Activated CD8-positive, alpha-beta T cell treated with anti-CD3 and anti-CD28 coated beads for 36 hours (primary cell): ENCODE measurements at regions not wholly inside any gene's neighbourhood (a gene's known extent, or its start where the extent isn't known, plus 50 kb on each side); places are given as distances from the start of the nearest gene placed in this dataset.

ENCODE experiments used
- ATAC-seq: fragments of 200-7000 bp; cut with Tn5 transposase; one replicate; pipeline ENCODE4 v1.10.0; 2021; ENCODE audit warnings: mild to moderate bottlenecking, moderate library complexity
- CTCF ChIA-PET: fragments of 350-600 bp; sonication (Branson Sonifier 250); formaldehyde crosslinking; loops from one replicate; lab custom pipeline; 2021; ENCODE audit warnings: antibody characterized with exemption; lab: Charles Lee
- POLR2A ChIA-PET: fragments of 350-600 bp; sonication (Branson Sonifier 250); formaldehyde crosslinking; loops from one replicate; lab custom pipeline; 2021; ENCODE audit warnings: antibody characterized with exemption; lab: Charles Lee
- DNase-seq: peaks from one replicate; pipeline ENCODE4 v3.0.0-alpha.2; 2020
- H3K27ac Mint-ChIP-seq: one replicate; pipeline ENCODE4 v1.8.0; 2021; ENCODE audit warnings: mild to moderate bottlenecking, mixed read lengths
- H3K27me3 Mint-ChIP-seq: one replicate; pipeline ENCODE4 v1.8.0; 2021; ENCODE audit warnings: mixed read lengths
- H3K36me3 Mint-ChIP-seq: one replicate; pipeline ENCODE4 v1.8.0; 2021; ENCODE audit warnings: low read depth, mixed read lengths
- H3K4me1 Mint-ChIP-seq: one replicate; pipeline ENCODE4 v1.8.0; 2021; ENCODE audit warnings: low read depth, mixed read lengths
- H3K4me3 Mint-ChIP-seq: one replicate; pipeline ENCODE4 v1.8.0; 2021; ENCODE audit warnings: mild to moderate bottlenecking, moderate library complexity, mixed read lengths
- H3K9me3 Mint-ChIP-seq: one replicate; pipeline ENCODE4 v1.8.0; 2021; ENCODE audit warnings: mixed read lengths
- CTCF ChIP-seq: fragments of 200-600 bp; IDR thresholded peaks from one replicate; pipeline ENCODE4 v1.8.0; 2022; ENCODE audit warnings: antibody characterized with exemption, mild to moderate bottlenecking
- intact Hi-C: fragments of 100-400 bp; cut with micrococcal nuclease; formaldehyde crosslinking; loops from one replicate; pipeline ENCODE4 v1.10.0; 2022

- CTCF ChIA-PET, result no interaction called here
- H3K27ac Mint-ChIP-seq, result no peak overlapping the region
- intact Hi-C loops, result no loop called here
- ATAC-seq (no peak), DNase-seq (no peak)
- no peaks in the 10 kb centered on the region for H3K9me3 Mint-ChIP-seq
- no peak for TF ChIP-seq CTCF
- H3K4me1 Mint-ChIP-seq, result no peaks in the 10 kb centered on the region
- H3K27me3 Mint-ChIP-seq, result peaks cover 5% of the 10 kb centered on the region
- POLR2A ChIA-PET, result no interaction called here
- H3K4me3 Mint-ChIP-seq, result no peak overlapping the region
- H3K36me3 Mint-ChIP-seq, result no peaks in the 10 kb centered on the region
Observed at GRCh38 chr14:38887696-38888095, 215.3 kb downstream of the SEC23A start.

- DNase-seq (no peak), ATAC-seq (no peak)
- Mint-ChIP-seq H3K4me1 (no peaks in the 10 kb centered on the region), H3K36me3 (no peaks in the 10 kb centered on the region), H3K9me3 (no peaks in the 10 kb centered on the region), H3K4me3 (no peak overlapping the region), H3K27ac (no peak overlapping the region), H3K27me3 (peaks cover 2% of the 10 kb centered on the region)
- intact Hi-C loops, result no loop called here
- CTCF ChIA-PET, result interaction anchor here (3.0 kb wide), 1 partner anchor 16 kb away, joined by 12 read pairs; no protein-coding TSS in a partner anchor
- POLR2A ChIA-PET, result no interaction called here
- TF ChIP-seq CTCF, result no peak
Observed at GRCh38 chr14:38884109-38884508, 218.9 kb downstream of the SEC23A start.

- no peaks in the 10 kb centered on the region for H3K36me3 Mint-ChIP-seq
- H3K4me3 Mint-ChIP-seq, result no peak overlapping the region
- CTCF ChIA-PET, result interaction anchor here (3.0 kb wide), 1 partner anchor 15 kb away, joined by 12 read pairs; no protein-coding TSS in a partner anchor
- H3K4me1 Mint-ChIP-seq, result no peaks in the 10 kb centered on the region
- no peaks in the 10 kb centered on the region for H3K27me3 Mint-ChIP-seq
- no peak for TF ChIP-seq CTCF
- no peaks in the 10 kb centered on the region for H3K9me3 Mint-ChIP-seq
- intact Hi-C loops, result no loop called here
- POLR2A ChIA-PET, result no interaction called here
- H3K27ac Mint-ChIP-seq, result no peak overlapping the region
- ATAC-seq (no peak), DNase-seq (no peak)
Observed at GRCh38 chr14:38883127-38883526, 219.9 kb downstream of the SEC23A start.

- intact Hi-C loops, result no loop called here
- DNase-seq (no peak), ATAC-seq (no peak)
- POLR2A ChIA-PET, result no interaction called here
- Mint-ChIP-seq H3K4me1 (no peaks in the 10 kb centered on the region), H3K27ac (no peak overlapping the region), H3K4me3 (no peak overlapping the region), H3K27me3 (no peaks in the 10 kb centered on the region), H3K9me3 (no peaks in the 10 kb centered on the region), H3K36me3 (no peaks in the 10 kb centered on the region)
- TF ChIP-seq CTCF, result no peak
- CTCF ChIA-PET, result interaction anchor here (3.0 kb wide), 1 partner anchor 15 kb away, joined by 12 read pairs; no protein-coding TSS in a partner anchor
Observed at GRCh38 chr14:38882533-38882932, 220.5 kb downstream of the SEC23A start.

- DNase-seq (no peak), ATAC-seq (no peak)
- Mint-ChIP-seq H3K27ac (no peak overlapping the region), H3K9me3 (no peaks in the 10 kb centered on the region), H3K4me1 (no peaks in the 10 kb centered on the region), H3K36me3 (no peaks in the 10 kb centered on the region), H3K27me3 (peaks cover 3% of the 10 kb centered on the region), H3K4me3 (no peak overlapping the region)
- ChIA-PET POLR2A (no interaction called here), CTCF (interaction anchor here (1.5 to 2.0 kb wide), 2 partner anchors 12 to 134 kb away, joined by 5 to 7 read pairs; no protein-coding TSS in a partner anchor)
- TF ChIP-seq CTCF, result no peak
- intact Hi-C loops, result no loop called here
Observed at GRCh38 chr14:38880643-38881524, 222.2 kb downstream of the SEC23A start.
